GM18870 (cell line): ENCODE measurements at regions not wholly inside any gene's neighbourhood (a gene's known extent, or its start where the extent isn't known, plus 50 kb on each side); places are given as distances from the start of the nearest gene placed in this dataset.

Experiments
- ATAC-seq: cut with Tn5 transposase; IDR thresholded peaks from one replicate; pipeline ENCODE4 v1.9.1; 2021; ENCODE audit warnings: moderate library complexity; ENCODE audit not compliant: unreplicated experiment

- no peak for ATAC-seq
These were observed 434.7 kb upstream of the ARRDC4 start for GRCh38 chr15:97525809-97526208.

GRCh38 chr15:97528238-97528637 lies 432.3 kb upstream of the ARRDC4 start:
- no peak for ATAC-seq

GRCh38 chr15:97545799-97546198 lies 414.7 kb upstream of the ARRDC4 start:
- no peak for ATAC-seq

GRCh38 chr15:97547381-97547780 lies 413.1 kb upstream of the ARRDC4 start:
- no peak for ATAC-seq

DNA sequence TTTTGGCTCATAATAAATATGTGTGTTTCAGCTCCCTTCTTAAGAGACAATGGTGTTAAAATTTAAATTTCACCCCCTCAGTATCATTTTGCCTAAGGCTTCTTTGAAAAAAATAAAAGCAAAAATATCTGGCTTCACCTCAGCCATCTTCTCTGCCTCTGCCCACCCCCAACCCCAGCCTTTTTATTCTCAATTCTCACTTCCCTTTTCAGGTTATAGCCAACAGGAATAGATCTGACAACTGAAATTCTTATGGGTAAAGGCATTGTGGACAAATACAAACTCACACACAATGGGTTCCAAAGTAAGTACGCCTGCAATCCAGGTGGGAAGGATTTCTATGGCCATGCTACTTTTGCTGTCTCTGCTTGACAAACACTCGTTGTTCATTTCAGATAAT lies 399.0 kb upstream of the ARRDC4 start:
- ATAC-seq, result no peak

DNA sequence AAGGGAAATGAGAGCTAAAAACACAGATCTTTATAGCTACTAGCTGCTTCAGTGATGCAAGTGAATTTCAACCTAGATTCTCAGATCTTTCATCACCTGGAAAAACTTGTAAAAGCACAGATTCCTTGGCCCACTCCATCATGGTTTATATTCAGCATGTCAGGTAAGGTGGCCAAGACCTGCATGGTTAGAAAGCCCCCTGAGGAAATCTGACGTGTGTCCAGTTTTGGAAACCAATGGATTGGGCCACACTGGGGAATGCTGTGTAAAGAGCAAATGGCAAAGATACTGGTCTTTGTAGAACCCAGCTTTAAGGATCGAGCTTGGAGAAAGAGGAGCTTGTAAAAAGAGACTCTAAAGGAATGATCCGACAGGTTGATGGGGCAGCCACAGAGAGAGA lies 397.0 kb upstream of the ARRDC4 start:
- ATAC-seq, result no peak

DNA sequence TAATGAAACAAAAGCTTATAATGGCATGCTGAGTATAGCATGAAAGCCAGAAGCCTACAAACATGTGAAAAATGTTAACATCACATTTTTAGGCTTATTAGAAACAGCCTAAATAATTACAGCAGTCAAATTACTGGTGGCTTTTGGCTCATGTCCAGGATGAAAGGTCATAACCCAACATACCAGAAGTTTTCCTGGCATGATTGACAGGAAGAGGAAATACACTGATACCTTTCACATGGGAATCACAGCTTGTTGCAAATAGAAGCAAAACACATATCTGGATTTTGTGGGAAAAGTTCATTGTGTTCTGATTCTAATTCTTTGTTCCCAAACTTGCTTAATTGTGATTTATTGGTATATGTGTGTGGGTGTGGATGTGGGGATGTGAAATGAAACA lies 393.5 kb upstream of the ARRDC4 start:
- ATAC-seq, result no peak

DNA sequence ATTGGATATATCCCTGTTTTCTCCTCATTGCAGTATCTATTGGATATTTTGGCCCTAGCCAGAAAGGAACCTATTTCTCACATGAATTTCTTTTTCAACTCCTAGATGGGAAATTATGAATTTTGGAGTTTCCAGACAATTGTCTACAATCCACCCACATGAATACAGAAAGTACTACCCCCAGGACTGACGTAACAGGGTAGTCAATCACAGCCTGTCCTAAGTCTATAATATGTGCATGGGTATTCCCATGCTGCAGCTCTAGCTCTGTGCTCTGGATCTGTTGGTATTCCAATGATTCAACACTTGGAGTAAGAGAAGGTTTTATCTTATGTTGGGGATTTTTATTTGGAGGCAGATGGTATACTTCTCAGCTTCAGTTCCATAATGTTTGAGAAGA lies 393.1 kb upstream of the ARRDC4 start:
- ATAC-seq, result no peak

DNA sequence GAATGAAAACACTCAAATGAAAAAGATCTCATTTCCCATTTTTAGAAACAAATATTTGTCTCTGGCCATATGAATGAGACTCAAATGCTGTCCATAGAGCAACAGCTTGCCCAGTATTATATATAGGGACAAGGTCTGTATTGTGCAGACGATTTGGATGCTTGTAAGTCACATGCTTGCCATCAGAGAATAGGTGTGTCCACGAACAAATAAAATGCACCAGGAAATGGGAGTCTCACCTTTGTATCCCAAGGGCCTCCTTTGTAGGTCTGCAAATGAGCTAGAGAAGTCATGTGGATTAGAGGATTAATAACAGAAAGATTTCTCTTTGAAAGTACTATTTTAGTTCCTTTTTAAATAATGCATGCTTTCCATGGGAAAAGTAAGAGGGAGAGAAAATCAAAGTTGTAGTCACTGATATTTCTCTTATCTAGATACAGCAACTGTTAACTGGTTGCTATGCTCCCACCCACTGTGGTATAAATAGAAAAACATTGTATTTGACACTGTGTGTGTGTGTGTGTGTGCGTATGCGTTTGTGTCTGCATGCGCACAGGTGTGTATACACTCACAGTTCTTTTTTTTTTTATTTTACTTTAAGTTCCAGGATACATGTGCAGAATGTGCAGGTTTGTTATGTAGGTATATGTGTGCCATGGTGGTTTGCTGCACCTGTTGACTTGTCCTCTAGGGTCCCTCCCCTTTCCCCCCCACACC lies 383.4 kb upstream of the ARRDC4 start:
- no peak for ATAC-seq

DNA sequence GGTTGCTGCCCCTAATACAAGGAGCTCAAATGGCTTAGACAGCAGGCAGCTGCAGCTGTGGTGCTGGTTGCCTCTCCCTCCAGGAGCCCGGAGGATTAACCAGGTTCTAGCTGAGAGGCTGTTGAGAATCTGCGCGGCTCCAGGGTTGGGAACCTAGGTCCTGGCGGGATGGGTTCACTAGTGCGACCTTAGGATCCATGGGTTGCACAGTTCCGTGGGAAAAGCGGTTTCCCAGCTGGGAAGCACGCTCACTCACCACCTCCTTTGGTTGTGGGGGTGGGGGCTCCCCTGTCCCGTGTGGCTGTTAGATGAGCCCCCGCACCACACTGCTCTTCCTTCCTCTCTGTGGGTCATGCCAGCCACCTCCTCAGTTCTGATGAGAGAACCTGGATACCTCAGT lies 375.1 kb upstream of the ARRDC4 start:
- ATAC-seq, result no peak

- no peak for ATAC-seq
These were observed 367.7 kb upstream of the ARRDC4 start for GRCh38 chr15:97592778-97593177.

- ATAC-seq, result no peak
These were observed 362.7 kb upstream of the ARRDC4 start for GRCh38 chr15:97597801-97598200.

DNA sequence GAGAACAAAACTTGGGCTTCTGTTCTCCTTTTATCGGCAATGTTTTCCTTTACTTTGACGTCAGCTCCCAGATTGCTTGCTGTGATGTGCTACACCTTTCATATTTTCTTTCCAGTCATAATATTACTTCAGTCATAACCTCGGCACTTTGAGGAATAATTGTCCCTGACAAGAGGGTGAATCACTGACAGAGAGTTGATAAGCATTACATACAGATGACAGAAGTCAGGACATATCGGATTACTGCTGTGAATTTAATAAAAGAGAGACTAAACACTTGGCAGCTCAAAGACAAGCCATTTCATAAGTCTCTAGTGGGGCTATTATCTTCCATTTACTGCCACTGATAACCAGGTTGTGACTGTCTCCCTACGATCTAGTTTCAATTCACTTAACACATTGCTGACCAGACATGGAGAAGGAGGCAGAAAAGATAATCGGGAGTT lies 362.1 kb upstream of the ARRDC4 start:
- ATAC-seq, result no peak

GRCh38 chr15:97600190-97600589 lies 360.3 kb upstream of the ARRDC4 start:
- ATAC-seq, result no peak

DNA sequence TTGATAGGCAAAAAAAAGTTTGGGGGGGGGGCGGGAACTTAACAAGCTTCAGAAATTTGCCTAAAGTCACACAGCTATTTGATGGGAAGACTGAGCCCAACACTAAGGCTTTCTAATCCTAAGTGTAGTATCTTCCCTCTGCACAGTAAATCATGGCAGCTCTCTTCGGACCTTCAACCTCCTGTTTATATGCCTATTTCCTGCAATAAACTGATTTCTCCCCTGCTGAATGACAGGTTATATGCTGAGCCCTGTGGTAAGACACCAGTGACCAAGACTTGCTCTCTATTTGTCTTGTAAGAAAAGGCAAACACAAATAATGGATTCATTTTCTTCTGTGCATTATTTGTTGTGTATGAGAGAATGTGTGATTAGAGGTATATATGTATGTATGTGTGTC lies 355.8 kb upstream of the ARRDC4 start:
- ATAC-seq, result no peak

- ATAC-seq, result no peak
These were observed 345.4 kb upstream of the ARRDC4 start for GRCh38 chr15:97615114-97615513.

DNA sequence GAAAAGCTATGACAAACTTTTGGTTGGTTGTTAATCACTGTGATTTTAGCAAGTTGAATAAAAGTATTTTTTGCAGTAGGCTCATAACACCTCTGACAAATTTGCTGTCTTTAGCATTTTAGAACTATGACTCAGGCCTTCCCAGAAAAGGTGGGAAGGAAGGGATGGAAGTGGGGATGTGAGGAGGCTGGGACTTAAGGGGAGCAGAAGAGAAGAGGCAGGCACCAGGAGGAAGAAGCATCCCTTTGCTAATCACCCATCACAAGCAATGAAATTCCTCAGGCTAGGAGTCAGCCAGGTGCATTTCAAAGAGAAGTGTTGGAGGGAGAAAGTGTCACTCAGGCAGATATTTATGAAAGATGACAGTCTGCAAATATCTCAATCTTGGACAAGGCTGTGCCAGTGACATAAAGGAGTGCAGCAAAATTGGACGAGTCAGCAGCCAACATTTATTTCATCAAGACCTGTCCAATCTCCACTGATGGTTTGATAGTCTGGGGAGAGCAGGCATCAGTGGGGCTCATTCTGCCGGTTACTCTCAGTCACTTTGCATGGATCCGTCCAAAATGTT lies 337.3 kb upstream of the ARRDC4 start:
- no peak for ATAC-seq

DNA sequence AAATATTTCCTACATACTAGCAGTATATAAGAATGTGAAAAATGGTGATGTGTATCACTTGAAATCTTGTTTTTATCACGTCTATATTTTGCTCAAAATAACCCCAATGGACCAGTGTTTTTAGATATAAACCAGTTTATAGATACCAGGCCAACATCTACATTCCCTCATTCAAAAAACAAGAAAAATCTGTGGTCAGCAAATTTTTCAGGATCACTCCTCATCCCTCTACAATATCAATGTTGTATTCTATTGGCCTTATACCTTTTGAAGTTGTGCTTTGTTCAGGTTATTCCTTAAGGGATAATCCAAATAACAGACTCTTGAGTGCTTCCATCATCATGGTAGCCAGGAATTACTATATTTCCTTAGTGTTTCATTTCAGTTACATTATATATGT lies 332.9 kb upstream of the ARRDC4 start:
- no peak for ATAC-seq

- ATAC-seq, result no peak
These were observed 314.7 kb upstream of the ARRDC4 start for GRCh38 chr15:97645758-97646157.

- ATAC-seq, result no peak
These were observed 311.8 kb upstream of the ARRDC4 start for GRCh38 chr15:97648728-97649127.

- ATAC-seq, result no peak
These were observed 308.5 kb upstream of the ARRDC4 start for GRCh38 chr15:97652041-97652440.

DNA sequence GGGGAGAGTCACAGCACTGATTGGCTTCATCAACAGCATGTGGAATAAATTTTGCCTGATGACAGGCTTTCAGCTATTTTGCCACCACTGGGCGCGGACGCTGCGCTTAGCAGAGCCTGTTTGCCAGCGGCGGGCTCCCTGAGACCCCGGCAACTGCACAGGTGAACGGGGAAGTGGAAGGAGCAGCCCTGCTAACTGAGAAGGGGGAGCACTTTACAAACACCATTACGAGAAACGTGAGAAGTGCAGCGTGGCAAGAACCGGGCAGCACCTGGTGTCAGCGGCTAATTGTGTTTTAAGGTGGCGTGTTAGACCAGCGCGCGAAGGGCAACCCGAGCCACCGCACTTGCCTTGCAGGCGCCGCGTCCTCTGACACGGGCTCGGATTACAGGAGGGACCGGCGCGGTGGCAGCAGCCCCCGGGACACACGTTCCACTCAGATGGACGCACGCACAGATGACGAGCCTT lies 307.8 kb upstream of the ARRDC4 start:
- ATAC-seq, result no peak

DNA sequence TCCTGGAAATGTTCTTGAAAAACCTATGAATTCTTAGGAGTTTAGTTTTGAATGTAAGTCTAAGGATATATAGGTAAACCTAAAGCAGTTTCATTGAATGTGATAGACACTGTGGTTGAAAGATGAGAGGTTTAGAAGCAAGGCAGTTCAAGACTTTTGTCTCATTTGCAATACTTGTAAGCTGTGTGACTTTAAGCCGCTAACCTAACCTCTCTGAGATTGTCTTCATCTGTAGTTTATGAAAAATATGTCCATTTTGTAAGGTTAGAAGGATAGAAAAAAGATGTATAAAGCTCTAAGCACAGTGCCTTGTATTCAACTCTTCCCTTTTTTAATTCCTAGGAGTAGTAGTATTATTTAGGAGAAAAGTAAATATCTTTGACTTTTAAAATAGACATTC lies 306.6 kb upstream of the ARRDC4 start:
- ATAC-seq, result no peak
